ENCODE measurements at regions not wholly inside any gene's neighbourhood (a gene's known extent, or its start where the extent isn't known, plus 50 kb on each side); places are given as distances from the start of the nearest gene placed in this dataset.

DNA sequence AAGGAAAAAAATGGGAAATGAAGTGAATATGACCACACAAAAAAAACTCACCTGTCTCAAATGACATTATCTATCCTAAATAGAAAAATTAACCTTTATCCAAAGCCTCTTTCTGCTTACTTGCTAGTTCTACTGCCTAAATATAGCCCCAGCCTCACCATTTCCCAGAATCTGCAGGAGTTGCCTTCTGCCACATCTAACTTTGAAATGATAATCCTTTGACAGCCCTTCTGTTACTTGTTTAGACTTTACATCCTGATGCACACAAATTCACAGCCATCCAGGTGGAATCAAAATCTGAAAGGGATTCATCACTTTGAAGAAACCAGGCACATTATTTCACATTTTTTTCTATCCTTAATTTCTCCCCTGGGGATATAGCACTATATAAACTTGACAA lies 1356.2 kb upstream of the NXPH2 start:
- Histone ChIP-seq H3K4me2 (ENCODE audit: low read length) (no peak overlapping the region), H3K36me3 (ENCODE audit: insufficient read depth, low read length) (no peaks in the 10 kb centered on the region), H3K27me3 (ENCODE audit: insufficient read depth, low read depth, low read length) (no peaks in the 10 kb centered on the region), H4K20me1 (ENCODE audit: insufficient read depth) (no peaks in the 10 kb centered on the region), H2AFZ (ENCODE audit: low read depth, low read length) (no peak overlapping the region), H3K9me3 (ENCODE audit: low read length) (no peaks in the 10 kb centered on the region), H3K9ac (ENCODE audit: low read length) (no peak overlapping the region), H3K4me3 (ENCODE audit: low read length) (no peak overlapping the region), H3K9me2 (ENCODE audit: insufficient read depth, low read length) (no peaks in the 10 kb centered on the region), H3K79me2 (replicated peaks; ENCODE audit: insufficient read depth, low read length) (no peaks in the 10 kb centered on the region), H3F3A (ENCODE audit: insufficient read depth, low read length, poor library complexity, severe bottlenecking) (no peaks in the 10 kb centered on the region), H3K27ac (ENCODE audit: low read length) (no peak overlapping the region)
- TF ChIP-seq EP300 (conservative IDR thresholded peaks at IDR 0.05; ENCODE audit: poor library complexity, severe bottlenecking) (no peak), TAF1 (IDR thresholded peaks at IDR 0.05; ENCODE audit: low read depth) (no peak), RAD21 (conservative IDR thresholded peaks at IDR 0.05) (no peak), POLR2AphosphoS5 (IDR thresholded peaks at IDR 0.05) (no peak), EZH2 (IDR thresholded peaks at IDR 0.05; ENCODE audit: borderline replicate concordance, insufficient read depth, low read length, poor library complexity, severe bottlenecking) (no peak), SMC3 (conservative IDR thresholded peaks at IDR 0.05; ENCODE audit: poor library complexity) (no peak), MXI1 (conservative IDR thresholded peaks at IDR 0.05; ENCODE audit: poor library complexity, severe bottlenecking) (no peak)
- TF ChIP-seq, protein P1, sequence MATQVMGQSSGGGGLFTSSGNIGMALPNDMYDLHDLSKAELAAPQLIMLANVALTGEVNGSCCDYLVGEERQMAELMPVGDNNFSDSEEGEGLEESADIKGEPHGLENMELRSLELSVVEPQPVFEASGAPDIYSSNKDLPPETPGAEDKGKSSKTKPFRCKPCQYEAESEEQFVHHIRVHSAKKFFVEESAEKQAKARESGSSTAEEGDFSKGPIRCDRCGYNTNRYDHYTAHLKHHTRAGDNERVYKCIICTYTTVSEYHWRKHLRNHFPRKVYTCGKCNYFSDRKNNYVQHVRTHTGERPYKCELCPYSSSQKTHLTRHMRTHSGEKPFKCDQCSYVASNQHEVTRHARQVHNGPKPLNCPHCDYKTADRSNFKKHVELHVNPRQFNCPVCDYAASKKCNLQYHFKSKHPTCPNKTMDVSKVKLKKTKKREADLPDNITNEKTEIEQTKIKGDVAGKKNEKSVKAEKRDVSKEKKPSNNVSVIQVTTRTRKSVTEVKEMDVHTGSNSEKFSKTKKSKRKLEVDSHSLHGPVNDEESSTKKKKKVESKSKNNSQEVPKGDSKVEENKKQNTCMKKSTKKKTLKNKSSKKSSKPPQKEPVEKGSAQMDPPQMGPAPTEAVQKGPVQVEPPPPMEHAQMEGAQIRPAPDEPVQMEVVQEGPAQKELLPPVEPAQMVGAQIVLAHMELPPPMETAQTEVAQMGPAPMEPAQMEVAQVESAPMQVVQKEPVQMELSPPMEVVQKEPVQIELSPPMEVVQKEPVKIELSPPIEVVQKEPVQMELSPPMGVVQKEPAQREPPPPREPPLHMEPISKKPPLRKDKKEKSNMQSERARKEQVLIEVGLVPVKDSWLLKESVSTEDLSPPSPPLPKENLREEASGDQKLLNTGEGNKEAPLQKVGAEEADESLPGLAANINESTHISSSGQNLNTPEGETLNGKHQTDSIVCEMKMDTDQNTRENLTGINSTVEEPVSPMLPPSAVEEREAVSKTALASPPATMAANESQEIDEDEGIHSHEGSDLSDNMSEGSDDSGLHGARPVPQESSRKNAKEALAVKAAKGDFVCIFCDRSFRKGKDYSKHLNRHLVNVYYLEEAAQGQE (IDR thresholded peaks at IDR 0.05; ENCODE audit: borderline replicate concordance), result no peak
- TF ChIP-seq, protein P2, sequence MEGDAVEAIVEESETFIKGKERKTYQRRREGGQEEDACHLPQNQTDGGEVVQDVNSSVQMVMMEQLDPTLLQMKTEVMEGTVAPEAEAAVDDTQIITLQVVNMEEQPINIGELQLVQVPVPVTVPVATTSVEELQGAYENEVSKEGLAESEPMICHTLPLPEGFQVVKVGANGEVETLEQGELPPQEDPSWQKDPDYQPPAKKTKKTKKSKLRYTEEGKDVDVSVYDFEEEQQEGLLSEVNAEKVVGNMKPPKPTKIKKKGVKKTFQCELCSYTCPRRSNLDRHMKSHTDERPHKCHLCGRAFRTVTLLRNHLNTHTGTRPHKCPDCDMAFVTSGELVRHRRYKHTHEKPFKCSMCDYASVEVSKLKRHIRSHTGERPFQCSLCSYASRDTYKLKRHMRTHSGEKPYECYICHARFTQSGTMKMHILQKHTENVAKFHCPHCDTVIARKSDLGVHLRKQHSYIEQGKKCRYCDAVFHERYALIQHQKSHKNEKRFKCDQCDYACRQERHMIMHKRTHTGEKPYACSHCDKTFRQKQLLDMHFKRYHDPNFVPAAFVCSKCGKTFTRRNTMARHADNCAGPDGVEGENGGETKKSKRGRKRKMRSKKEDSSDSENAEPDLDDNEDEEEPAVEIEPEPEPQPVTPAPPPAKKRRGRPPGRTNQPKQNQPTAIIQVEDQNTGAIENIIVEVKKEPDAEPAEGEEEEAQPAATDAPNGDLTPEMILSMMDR (IDR thresholded peaks at IDR 0.05; ENCODE audit: poor library complexity, severe bottlenecking), result no peak

DNA sequence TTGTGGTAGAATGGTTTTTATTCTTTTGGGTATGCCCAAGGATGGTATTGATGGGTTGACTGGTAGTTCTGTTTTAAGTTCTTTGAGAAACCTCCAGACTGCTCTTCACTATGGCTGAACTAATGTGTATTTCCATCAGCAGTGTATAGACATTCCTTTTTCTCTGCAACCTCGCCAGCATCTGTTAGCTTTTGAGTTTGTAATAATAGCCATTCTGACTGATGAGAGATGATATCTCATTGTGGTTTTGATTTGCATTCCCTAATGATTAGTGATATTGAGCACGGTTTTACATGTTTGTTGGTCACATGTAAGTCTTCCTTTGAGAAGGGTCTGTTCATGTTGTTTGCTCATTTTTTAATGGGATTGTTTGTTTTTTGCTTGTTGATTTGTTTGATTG lies 1348.7 kb upstream of the NXPH2 start:
- Histone ChIP-seq H3K4me3 (ENCODE audit: low read length) (no peak overlapping the region), H4K20me1 (ENCODE audit: insufficient read depth) (no peaks in the 10 kb centered on the region), H3K9ac (ENCODE audit: low read length) (no peak overlapping the region), H3K79me2 (replicated peaks; ENCODE audit: insufficient read depth, low read length) (no peaks in the 10 kb centered on the region), H3K9me3 (ENCODE audit: low read length) (no peaks in the 10 kb centered on the region), H3K36me3 (ENCODE audit: insufficient read depth, low read length) (no peaks in the 10 kb centered on the region), H3K9me2 (ENCODE audit: insufficient read depth, low read length) (no peaks in the 10 kb centered on the region), H3F3A (ENCODE audit: insufficient read depth, low read length, poor library complexity, severe bottlenecking) (no peaks in the 10 kb centered on the region), H3K4me2 (ENCODE audit: low read length) (no peak overlapping the region), H2AFZ (ENCODE audit: low read depth, low read length) (no peak overlapping the region), H3K27me3 (ENCODE audit: insufficient read depth, low read depth, low read length) (no peaks in the 10 kb centered on the region), H3K27ac (ENCODE audit: low read length) (no peak overlapping the region)
- TF ChIP-seq, protein P2 (IDR thresholded peaks at IDR 0.05; ENCODE audit: poor library complexity, severe bottlenecking), result no peak
- TF ChIP-seq TAF1 (IDR thresholded peaks at IDR 0.05; ENCODE audit: low read depth) (no peak), RAD21 (conservative IDR thresholded peaks at IDR 0.05) (no peak), SMC3 (conservative IDR thresholded peaks at IDR 0.05; ENCODE audit: poor library complexity) (no peak), POLR2AphosphoS5 (IDR thresholded peaks at IDR 0.05) (no peak), MXI1 (conservative IDR thresholded peaks at IDR 0.05; ENCODE audit: poor library complexity, severe bottlenecking) (no peak), EP300 (conservative IDR thresholded peaks at IDR 0.05; ENCODE audit: poor library complexity, severe bottlenecking) (no peak)
- TF ChIP-seq, protein P1 (IDR thresholded peaks at IDR 0.05; ENCODE audit: borderline replicate concordance), result no peak
